Gastroesophageal sphincter (tissue), 4 donors: ENCODE measurements at regions not wholly inside any gene's neighbourhood (a gene's known extent, or its start where the extent isn't known, plus 50 kb on each side); places are given as distances from the start of the nearest gene placed in this dataset.

Experiments
- ATAC-seq: fragments of 150-250 bp; one replicate; pipeline ENCODE4 v1.9.1; 2016; ENCODE audit warnings: mild to moderate bottlenecking, moderate library complexity
- H3K27ac ChIP-seq, 4 donors: fragments of 200-600 bp; sonication (generic) in 3 of 4; 1 replicate in 3 of 4; 2 replicates in 1 of 4; pipeline ENCODE4 v1.5.1; 2016 to 2019
- H3K27me3 ChIP-seq: fragments of 200-600 bp; sonication (generic); one replicate; pipeline ENCODE4 v1.5.1; 2019
- H3K36me3 ChIP-seq, 2 donors: fragments of 200-600 bp; sonication (generic); one replicate each; pipeline ENCODE4 v1.5.1; 2019; ENCODE audit warnings: control low read depth in 1 of 2
- H3K4me1 ChIP-seq, 3 donors: fragments of 200-600 bp; sonication (generic); 1 replicate in 2 of 3; 2 replicates in 1 of 3; pipeline ENCODE4 v1.5.1; 2016 to 2019; ENCODE audit warnings: control low read depth in 2 of 3
- H3K4me3 ChIP-seq, 2 donors: fragments of 200-600 bp; sonication (generic); one replicate each; pipeline ENCODE4 v1.5.1; 2019; ENCODE audit warnings: mild to moderate bottlenecking in 1 of 2, moderate library complexity in 1 of 2
- H3K9me3 ChIP-seq, 3 donors: fragments of 200-600 bp; sonication (generic); one replicate each; pipeline ENCODE4 v1.5.1; 2017 to 2019; ENCODE audit warnings: control low read depth in 2 of 3
- CTCF ChIP-seq, 4 experiments: fragments of 200-600 bp in 2 of 4; fragments of 450-650 bp in 2 of 4; sonication (generic) in 1 of 4; IDR thresholded peaks; one replicate each; pipeline ENCODE4 v1.5.1; 2017 to 2019; ENCODE audit warnings: antibody characterized with exemption in 4 of 4, mild to moderate bottlenecking in 2 of 4, moderate library complexity in 2 of 4
- EP300 ChIP-seq: sonication (generic); formaldehyde crosslinking; IDR thresholded peaks from one replicate; pipeline ENCODE4 v1.6.1; 2017; ENCODE audit warnings: antibody characterized with exemption, mild to moderate bottlenecking
- POLR2A ChIP-seq, 2 donors: fragments of 450-650 bp; IDR thresholded peaks; one replicate each; pipeline ENCODE4 v1.6.1; 2017; ENCODE audit warnings: antibody characterized with exemption in 2 of 2, mild to moderate bottlenecking in 2 of 2, moderate library complexity in 1 of 2
- POLR2AphosphoS5 ChIP-seq: sonication (generic); formaldehyde crosslinking; IDR thresholded peaks from one replicate; pipeline ENCODE4 v1.6.1; 2017; ENCODE audit warnings: antibody characterized with exemption
- WGBS, 2 donors: methylation state at CpG; one replicate each; pipeline ENCODE4 v1.1.5; 2018; ENCODE audit warnings: low coverage in 1 of 2; 5-methylcytosine and 5-hydroxymethylcytosine counted together

GRCh38 chr5:153865016-153865415 lies 173.7 kb downstream of the FAM114A2 start:
- TF ChIP-seq EP300 (no peak), CTCF (IDR thresholded peaks at IDR 0.05) (no peak), POLR2A (IDR thresholded peaks at IDR 0.05) (no peak), POLR2AphosphoS5 (no peak)
- no peak overlapping the region for H3K4me3 ChIP-seq
- WGBS, 2 donors, result 43 to 86% methylated on average over 2 of the region's 2 CpGs
- no peaks in the 10 kb centered on the region for H3K27me3 ChIP-seq
- H3K4me1 ChIP-seq, result no peaks in the 10 kb centered on the region
- H3K36me3 ChIP-seq, result no peaks in the 10 kb centered on the region
- no peak overlapping the region for H3K27ac ChIP-seq
- no peaks in the 10 kb centered on the region for H3K9me3 ChIP-seq
- ATAC-seq, result no peak

GRCh38 chr5:153863951-153864350 lies 174.8 kb downstream of the FAM114A2 start:
- H3K9me3 ChIP-seq, result no peaks in the 10 kb centered on the region
- H3K27ac ChIP-seq, result no peak overlapping the region
- WGBS, 2 donors, result 63 to 72% methylated on average over 2 of the region's 2 CpGs
- no peak for ATAC-seq
- H3K27me3 ChIP-seq, result no peaks in the 10 kb centered on the region
- no peaks in the 10 kb centered on the region for H3K4me1 ChIP-seq
- no peak overlapping the region for H3K4me3 ChIP-seq
- TF ChIP-seq POLR2AphosphoS5 (no peak), EP300 (no peak), POLR2A (IDR thresholded peaks at IDR 0.05) (no peak), CTCF (IDR thresholded peaks at IDR 0.05) (no peak)
- no peaks in the 10 kb centered on the region for H3K36me3 ChIP-seq
